NCI-H1092 (cell line): ENCODE measurements at regions not wholly inside any gene's neighbourhood (a gene's known extent, or its start where the extent isn't known, plus 50 kb on each side); places are given as distances from the start of the nearest gene placed in this dataset.
"Not testable (repeated sequence)": the region's sequence is repeated elsewhere in the genome, so short reads cannot be mapped to it uniquely, and the experiment has no call there.

Experiments
- DNase-seq: peaks from one replicate; lab custom pipeline; 2025; lab: John Stamatoyannopoulos, UW

DNA sequence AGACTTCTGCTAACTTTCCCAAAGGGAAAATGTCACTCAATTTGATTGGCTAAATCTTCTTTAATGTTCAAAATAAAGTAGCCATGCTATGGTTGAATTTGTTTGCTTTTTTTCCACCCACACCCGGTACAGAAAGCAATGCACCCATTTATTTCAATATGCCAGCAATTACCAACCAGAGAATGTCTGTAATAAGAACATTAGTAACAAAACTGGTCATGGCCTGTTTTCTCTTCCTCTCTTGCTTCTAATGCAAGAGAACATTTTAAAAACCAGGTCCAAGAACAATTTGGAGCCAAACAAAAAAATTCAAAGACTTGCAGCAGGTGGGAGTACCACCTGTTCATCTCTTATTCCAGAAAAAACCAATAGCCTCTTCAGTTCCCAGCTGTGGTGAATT lies 1108.8 kb upstream of the PCDH20 start:
- DNase-seq, result no peak

DNA sequence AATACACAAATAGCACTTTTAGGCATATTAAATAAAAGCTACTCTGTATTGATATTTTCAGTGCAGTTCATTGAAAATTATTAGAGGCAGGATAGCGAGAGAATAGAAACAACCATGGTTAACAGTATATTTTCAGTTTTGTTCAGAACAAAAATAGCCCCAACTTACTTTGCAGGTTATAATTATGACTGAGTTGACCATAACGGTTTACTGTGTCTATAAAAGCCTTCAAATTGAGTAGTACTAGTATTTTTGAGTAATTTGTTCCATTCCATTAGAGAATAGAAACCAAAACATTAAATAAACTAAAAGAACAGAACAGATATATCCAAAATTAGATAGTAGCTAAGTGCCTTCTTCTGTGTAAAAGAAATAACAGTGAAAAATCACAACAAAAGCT lies 1108.4 kb upstream of the PCDH20 start:
- no peak for DNase-seq

DNA sequence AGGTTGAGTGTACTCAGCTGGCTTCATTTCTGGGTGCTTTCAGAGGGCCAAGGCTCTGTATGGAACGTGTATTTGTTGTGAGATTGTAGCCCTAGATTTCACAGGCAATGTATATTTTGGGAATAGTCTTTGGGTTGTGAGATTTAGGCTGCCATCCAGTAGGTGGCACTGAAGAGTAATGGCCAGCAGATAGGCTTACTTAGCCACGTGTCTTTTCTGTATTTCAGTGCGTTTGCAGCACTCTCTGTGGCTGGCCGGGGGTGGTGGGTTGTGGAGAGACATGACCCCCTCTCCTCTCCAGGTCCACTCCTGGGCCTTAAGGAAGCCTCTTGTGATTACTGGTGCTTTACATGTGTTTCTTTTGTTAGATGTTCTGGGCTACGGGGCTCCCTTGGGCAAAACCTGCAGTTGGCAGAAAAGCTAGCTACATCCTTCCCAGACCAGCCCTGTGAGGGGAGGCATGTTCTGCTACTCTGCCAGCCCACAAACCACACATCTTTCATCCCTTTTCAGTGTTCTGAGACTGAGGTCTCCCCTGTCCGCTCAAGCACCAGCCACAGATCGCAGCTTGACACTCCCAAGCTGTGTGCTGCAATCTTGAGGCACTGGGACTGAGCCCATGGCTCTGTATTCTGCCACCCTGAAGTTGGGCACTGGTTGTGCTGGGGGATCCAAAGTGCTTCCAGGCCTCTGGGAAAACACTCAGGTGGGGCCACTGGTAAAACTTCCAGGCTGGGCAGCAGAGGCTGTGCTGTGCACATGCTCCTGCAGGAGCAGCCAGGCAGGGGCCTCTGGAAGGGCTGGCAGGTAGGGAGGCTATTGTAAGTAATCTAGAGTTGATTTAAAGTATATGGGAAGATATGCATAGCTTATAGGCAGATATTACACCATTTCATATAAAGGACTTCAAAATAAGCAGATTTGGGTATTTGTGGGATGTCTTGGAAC lies 1096.8 kb upstream of the PCDH20 start:
- DNase-seq, result peak; percentile 47

DNA sequence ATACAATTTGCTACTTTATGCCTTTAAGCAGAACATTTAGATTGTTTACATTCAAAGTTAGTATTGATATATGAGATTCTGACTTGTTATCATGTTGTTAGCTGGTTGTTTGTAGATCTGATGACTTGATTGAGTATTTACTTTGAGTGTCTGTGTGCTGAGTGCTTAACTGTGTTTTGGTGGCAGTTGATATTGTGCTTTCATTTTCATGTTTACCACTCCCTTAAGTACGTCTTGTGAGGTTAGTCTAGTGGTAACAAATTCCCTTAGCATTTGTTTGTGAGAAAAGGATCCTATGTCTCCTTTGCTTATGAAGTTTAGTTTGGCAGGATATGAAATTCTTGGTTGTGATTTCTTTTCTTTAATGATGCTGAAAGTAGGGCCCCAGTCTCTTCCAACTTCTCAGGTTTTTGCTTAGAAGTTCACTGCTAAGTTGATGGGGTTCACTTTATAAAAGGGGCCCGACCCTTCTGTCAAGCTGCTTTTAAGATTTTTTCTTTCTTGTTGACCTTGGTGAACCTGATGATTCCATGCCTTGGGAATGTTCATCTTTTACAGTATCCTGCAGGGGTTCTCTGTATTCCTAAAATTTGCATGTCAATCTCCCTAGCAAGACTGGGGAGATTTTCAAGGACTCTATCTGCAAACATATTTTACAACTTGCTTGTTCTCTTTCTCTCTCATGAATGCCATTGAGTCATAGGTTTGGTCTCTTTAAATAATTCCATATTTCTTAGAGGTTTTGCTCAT lies 1095.4 kb upstream of the PCDH20 start:
- DNase-seq, result no peak

DNA sequence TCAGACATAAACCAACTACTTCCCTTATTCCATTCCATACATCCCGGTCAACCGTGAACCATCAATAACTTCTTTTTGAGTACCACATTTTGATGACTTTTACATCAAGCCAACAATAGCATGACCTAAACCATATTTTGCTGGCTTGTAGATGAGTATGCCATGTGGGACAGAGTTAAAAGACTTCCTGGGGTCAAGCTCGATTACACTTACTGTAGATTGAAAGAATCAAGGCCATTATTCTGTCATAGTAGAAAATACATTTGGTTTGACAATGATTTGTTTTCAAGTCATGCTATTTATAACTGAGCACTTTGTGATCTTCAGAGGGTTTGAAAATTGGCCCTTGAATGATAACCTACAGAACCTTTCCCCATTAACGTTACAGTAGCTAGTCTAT lies 1086.9 kb upstream of the PCDH20 start:
- DNase-seq, result no peak

DNA sequence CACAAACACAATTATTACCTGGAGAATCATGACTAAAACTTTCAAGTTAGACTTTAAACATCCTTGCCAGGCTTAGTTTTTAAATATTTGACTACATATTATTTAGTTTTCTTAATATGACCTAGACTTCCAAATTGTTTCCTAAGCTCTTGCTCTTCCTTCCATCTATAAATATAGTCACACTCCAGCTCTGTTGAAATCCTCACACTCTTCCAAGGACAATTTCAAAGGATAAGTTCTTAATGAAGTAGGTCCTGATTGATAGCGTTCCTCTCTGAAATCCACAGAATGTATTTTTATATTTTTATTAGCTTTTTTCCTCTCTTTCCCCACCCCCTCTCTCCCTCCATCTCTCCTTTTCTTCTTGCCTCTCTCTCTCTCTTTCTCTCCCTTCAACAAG lies 1074.1 kb upstream of the PCDH20 start:
- no peak for DNase-seq

DNA sequence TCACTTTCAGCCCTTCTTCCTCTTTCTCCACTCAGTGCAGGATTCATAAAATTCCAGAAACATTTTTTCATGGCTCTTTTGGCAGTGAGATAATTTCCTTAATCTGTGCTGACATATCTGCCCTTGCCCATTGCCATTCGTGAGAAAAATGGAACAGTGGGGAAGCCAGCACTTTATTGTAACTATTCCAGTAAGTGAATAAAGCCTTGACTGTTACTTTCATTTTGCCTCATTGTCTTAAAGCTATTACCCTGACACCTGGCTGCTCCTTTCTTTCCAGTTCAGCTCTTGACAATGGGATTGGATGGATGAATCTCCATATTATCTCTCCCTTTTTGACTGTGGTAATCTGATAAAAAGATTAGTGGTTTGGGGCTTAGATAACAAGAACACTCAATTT lies 1068.1 kb upstream of the PCDH20 start:
- no peak for DNase-seq

DNA sequence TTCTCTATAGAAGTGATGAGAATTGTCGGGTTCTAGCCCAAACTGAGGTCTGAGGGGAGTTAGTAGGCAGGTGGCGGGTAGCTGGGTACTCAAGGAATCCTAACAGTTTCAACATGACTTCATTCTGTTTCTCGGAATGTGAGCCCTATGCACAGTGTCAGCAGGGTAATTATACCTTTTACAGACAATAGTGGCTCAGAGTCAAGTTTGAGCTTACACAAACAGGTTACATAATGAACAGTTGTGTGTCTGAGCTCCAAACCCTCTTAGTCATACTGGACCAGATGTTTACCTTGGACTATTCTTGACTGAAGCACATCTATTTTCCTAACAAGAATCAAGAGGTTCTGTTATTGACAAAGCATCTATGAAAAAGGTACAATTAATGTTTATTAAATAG lies 1066.7 kb upstream of the PCDH20 start:
- DNase-seq, result peak; percentile 2

DNA sequence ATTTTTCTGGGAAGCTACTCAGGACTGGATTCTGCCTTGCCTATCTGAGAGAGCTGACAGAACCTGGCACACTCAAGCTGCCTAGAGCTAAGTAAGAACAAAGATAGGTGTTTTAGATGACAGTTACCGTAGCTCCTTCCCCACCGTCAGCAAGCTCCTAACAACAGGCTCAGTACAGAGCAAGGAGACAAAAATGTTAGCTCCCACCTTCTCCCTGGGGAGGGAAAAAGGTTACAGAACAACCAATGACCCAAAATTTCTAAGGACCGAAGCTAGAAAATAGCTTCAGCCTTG lies 1058.2 kb upstream of the PCDH20 start:
- no peak for DNase-seq

DNA sequence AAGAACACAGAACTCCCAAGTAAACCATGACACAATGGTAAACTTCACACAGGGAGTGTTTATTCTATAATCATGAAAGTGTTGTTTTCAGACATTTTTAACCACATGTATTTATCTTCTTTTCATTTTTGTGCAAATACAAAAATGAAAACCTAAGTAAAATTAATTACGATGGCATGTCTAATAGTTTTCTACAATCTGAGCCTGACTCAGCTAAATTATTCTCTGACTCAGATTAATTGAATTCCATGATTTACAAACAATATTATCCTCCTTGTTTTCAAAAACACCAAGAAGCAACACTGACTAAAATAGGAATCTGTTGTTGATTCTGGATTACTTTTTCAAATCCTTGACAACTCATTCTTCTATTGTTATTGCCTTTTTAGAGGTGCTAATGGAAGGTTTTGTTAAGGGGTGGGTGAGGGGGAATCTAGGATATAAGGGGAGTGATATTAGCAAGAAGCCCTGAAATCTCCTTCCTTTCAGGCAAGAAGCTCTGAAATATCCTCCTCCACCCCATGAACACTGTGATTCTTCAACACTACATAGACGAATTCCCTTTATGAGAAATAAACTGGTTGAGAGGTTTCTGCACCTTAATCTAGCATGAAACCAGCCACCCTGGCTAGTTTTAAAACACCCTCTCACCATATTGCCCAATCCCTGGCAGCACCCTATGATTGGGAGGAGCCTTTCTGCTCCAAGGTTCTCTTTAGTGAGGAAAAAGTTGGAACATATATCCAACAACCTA lies 1057.7 kb upstream of the PCDH20 start:
- no peak for DNase-seq

DNA sequence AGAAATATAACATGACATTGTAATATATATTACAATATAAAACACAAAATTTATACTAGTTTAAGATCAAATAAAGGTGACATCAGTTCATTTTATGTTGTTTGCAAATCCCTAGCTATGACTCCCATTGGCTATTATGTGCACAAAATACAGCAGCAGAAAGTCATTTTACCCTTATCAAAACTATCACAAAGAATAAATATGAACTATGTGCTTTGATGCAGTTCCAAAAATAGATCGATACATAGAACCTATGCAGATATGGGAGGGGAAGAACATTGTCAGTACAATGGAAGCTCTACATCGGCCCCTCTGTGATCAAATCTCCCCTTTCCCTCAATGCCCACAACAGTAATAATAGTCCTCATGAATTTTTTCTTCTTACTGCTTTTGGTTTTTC lies 1038.1 kb upstream of the PCDH20 start:
- no peak for DNase-seq

DNA sequence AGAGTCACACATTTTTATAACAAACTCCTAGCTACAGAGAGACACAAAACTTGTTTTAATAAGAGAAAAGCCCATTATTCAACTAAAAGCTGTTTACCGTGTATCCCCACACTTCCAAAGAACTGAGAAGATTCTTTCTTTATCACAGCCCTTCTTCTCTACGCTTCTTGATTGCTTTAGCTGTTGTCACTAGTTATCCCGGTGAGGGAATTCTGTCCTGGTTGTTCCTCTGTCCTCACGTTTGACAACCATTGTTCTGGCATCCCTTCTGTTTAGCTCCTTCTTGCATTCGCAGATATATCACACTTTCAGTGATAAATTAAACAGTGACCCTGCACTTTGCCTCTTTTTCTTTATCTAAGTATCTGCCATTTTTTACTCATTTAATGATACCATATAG lies 1035.1 kb upstream of the PCDH20 start:
- no peak for DNase-seq

DNA sequence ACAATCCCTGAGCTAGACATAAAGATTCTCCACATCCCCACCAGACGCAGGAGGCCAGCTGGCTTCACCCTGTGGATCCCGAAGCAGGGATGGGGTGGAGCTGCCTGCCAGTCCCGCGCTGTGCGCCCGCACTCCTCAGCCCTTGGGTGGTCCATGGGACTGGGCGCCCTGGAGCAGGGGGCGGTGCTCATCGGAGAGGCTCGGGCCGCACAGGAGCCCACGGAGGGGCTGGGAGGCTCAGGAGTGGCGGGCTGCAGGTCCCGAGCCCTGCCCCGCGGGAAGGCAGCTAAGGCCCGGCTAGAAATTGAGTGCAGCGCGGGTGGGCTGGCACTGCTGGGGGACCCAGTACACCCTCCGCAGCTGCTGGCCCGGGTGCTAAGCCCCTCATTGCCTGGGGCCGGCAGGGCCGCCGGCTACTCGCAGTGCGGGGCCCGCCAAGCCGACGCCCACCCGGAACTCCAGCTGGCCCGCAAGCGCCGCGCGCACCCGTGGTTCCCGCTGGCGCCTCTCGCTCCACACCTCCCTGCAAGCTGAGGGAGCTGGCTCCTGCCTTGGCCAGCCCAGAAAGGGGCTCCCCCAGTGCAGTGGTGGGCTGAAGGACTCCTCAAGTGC lies 1032.2 kb upstream of the PCDH20 start:
- not testable (repeated sequence) for DNase-seq

DNA sequence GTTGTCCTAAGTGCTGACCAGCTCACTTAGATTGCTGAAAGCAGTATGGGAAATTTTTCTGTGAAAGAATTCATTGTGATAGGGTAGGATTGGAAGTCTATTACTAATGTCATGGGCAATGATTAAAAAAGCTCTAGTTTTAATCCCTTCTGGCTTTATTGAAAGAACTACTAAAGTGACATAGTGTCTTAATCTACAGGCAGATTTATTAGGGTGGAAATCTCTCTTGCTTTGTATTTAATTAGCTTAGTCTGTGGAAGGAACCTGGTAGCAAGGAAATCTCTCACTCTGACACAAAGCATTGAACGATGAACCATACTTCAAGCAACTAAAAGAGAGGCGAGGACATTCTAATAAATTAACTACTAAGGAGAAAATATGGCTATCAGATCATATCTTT lies 1029.2 kb upstream of the PCDH20 start:
- no peak for DNase-seq

DNA sequence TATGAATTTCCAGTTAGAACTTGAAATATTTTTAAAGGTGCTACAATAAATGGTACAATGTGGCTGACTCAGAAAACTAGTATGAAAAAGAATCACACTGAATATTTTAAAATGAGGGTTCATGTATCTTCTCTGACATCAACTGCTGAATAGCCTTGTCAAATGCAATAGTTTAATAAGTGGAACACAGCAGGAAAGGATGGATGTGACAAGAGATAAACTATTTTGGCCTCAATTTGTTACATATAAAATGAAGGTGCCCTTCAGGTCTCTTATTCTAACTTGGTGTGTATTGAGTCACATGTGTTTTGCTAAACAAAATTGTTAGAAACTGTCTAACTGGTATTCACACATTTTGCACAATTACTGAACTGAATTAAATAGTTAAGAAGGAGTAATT lies 1018.4 kb upstream of the PCDH20 start:
- no peak for DNase-seq

DNA sequence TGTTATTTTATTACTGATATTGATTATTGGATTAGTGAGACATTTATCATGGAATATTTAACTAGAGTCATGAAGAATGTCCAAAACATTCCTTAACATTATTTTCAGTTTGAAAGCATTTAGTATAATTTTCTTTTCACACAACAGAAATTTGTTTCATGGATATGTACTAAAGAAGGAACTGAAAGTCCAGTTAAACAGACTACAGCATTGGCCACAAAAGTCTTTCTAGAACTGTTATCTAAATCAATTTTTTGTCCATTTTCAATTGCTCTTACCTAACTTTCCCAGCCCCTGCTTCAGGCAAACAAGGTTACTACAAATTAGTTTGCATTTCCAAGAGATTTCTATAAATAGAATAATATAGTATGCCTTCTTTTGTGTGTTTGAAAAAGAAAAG lies 1018.0 kb upstream of the PCDH20 start:
- no peak for DNase-seq

DNA sequence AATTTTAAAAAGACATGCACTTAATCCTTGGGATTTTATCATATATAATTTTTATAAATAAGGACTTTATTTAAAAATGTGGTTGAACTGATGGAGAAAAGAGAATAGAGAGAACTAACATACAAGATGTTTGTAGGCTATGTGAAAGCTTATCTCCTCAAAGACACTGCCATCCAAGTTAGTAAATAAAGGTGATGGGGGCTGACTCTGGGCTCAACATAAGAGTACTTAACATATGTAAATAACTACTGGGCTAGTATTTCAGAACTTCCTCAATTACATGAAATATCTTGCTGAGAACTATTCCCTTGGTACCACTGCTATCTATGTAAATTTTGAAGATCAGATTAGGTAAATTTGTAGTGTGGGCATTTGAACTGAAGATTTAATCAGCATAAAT lies 1017.3 kb upstream of the PCDH20 start:
- DNase-seq, result no peak

DNA sequence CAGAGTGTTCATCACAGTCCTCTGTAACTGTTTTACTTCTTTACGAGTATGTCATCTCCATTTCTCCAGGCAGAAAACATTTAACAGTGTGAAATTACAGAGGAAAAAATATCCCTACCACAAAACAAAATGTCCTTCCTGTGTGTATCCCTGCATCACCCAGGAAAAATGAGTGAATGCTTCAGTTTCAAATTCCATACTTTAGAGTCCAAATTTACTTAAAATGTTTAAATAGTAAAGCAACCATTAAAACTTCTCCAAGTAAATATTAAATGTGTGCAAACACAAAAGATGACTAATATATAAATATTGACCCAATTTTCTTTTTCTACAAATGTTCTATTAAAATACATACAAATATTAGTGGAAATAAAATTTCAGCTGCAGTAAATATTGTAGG lies 1016.6 kb upstream of the PCDH20 start:
- DNase-seq, result no peak

DNA sequence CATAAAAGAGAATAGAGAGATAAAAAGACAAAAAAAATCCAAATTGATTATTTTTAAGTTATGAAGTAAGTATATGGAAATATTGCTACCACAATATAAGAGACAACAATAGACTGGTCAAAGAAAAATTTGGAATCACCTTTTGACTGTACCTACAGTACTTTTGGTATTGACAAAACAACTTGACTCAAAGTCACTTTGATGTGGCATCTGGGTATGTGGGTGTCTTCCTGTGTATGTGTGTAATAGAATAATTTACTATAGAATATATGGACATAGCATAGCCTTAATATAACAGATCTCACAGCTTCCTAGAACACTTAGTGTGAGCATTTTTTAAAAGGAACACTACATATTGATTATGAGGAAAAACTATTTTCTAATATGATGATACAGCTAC lies 1016.2 kb upstream of the PCDH20 start:
- no peak for DNase-seq

DNA sequence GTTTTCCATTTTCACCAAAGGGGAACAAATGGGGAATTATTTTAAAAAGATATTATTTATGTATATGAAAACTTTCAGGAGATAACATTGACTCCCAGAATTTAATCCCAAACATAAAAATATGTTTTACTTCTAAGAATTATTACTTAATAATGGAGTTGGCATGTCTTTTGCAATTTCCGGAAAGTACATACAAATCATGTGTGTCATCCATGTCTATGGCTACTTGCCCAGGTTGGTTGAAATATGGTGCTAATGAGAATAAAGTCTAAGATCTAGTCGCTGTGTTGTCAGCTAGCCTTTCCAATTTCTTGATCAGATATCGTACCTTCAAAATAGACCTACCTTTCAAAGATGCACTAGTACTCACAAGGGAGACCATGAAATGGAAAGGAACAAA lies 1003.2 kb upstream of the PCDH20 start:
- DNase-seq, result no peak

DNA sequence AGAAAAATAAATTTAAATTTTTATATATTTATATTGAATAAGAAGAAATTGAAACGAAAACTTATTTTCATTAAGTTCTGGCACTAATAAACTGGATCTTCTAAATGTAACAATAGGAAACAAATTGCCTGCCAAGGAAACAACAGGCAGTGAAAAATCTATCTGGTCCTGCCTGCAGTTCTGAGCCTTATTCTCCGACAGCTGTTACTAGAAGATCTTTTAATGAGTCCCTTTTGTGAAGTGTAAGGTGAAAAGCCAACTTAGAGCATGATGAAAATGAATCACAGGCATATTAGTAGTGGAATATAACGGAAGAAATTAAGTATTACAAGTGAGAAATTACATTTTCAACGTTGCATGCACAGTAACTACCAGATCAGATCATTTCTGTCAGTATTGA lies 1002.7 kb upstream of the PCDH20 start:
- no peak for DNase-seq

DNA sequence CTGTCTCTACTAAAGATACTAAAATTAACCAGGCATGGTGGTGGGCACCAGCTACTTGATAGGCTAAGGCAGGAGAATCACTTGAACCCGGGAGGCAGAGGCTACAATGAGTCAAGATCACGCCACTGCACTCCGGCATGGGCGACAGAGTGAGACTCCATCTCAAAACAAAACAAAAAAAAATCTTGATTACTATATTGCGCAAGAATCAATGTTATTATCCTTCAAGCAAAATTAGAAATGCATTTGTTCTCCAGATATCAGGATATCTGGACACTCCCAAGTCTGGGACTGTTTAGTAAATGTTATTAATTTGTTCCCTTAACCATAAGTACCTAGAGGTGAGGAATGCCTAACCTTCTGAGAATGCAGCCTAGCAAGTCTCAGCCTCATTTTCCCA lies 992.2 kb upstream of the PCDH20 start:
- DNase-seq, result no peak

DNA sequence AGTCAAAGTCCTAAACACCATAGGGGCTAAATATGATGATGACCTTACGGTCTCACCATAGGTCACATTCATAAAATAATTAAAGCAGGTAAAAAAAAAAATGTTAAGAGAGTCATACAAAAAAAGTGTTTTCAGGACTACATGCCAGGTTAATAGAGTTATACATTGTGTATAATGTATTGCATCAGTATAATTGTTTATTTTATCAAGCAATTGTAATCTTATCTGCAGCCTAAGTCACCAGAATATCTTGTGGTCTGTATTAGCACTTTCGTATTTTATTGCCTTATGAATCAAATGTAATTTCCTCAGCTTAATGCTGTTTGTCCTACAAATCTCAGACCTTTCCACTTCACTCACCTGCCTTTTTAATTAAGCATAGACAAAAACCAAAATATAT lies 972.9 kb upstream of the PCDH20 start:
- DNase-seq, result no peak
